ENCODE measurements at regions not wholly inside any gene's neighbourhood (a gene's known extent, or its start where the extent isn't known, plus 50 kb on each side); places are given as distances from the start of the nearest gene placed in this dataset.

DNA sequence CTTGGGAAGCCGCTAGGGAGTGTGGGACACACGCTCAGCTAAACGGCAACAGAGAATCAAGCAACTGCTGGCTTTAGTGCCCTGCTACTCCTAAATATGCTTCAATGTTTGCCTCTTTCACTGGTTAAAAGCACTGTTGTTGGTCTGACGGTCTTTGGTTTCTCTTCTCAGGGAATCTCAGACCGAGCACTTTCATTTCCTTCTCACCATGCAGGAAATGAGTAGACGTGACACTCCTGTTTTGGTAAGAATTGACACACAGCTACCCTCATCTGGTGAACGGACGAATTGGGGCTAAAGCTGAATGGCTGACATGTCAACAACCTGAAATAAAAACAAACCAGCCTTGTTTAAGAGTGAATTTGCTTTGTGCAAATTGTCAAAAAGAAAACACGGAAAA lies 57.5 kb upstream of the PIWIL1 start:
- no peak overlapping the region for H3T11ph ChIP-seq (ENCODE audit: low read length)
- no peak overlapping the region for H3K9ac ChIP-seq (ENCODE audit: extremely low read depth, insufficient read length, low read length)
- peaks cover 68% of the 10 kb centered on the region for H3K27me3 Mint-ChIP-seq (ENCODE audit: low read depth)
- no peaks in the 10 kb centered on the region for H3K9me3 ChIP-seq (ENCODE audit: control insufficient read depth, low read depth, low read length)
- H4K91ac ChIP-seq (ENCODE audit: insufficient read length, low read depth, low read length) = no peak overlapping the region
- H3K4ac ChIP-seq (ENCODE audit: low read depth, low read length) = no peak overlapping the region
- H2AK5ac ChIP-seq (ENCODE audit: insufficient read length, low read length) = no peak overlapping the region
- TF ChIP-seq, protein P1, sequence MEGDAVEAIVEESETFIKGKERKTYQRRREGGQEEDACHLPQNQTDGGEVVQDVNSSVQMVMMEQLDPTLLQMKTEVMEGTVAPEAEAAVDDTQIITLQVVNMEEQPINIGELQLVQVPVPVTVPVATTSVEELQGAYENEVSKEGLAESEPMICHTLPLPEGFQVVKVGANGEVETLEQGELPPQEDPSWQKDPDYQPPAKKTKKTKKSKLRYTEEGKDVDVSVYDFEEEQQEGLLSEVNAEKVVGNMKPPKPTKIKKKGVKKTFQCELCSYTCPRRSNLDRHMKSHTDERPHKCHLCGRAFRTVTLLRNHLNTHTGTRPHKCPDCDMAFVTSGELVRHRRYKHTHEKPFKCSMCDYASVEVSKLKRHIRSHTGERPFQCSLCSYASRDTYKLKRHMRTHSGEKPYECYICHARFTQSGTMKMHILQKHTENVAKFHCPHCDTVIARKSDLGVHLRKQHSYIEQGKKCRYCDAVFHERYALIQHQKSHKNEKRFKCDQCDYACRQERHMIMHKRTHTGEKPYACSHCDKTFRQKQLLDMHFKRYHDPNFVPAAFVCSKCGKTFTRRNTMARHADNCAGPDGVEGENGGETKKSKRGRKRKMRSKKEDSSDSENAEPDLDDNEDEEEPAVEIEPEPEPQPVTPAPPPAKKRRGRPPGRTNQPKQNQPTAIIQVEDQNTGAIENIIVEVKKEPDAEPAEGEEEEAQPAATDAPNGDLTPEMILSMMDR (conservative IDR thresholded peaks at IDR 0.05) = no peak
- no peak overlapping the region for H2BK15ac ChIP-seq (ENCODE audit: low read depth, low read length)
- H2BK120ac ChIP-seq (ENCODE audit: low read depth, low read length, poor library complexity, severe bottlenecking) = no peak overlapping the region
- no peak for DNase-seq
- no peaks in the 10 kb centered on the region for H3K23me2 ChIP-seq (ENCODE audit: insufficient read length, low read depth, low read length, poor library complexity, severe bottlenecking)
- no peak overlapping the region for H3K27ac Mint-ChIP-seq
- H3K14ac ChIP-seq (ENCODE audit: insufficient read depth, low read length) = no peak overlapping the region
- no peaks in the 10 kb centered on the region for H3K79me2 ChIP-seq (ENCODE audit: insufficient read depth, low read length)
- no peak overlapping the region for H3K4me2 ChIP-seq (ENCODE audit: insufficient read depth, insufficient read length, low read length)
- no peak overlapping the region for H4K5ac ChIP-seq (ENCODE audit: insufficient read length, low read depth, low read length)
- no peak overlapping the region for H2BK20ac ChIP-seq (ENCODE audit: low read depth, low read length, poor library complexity, severe bottlenecking)
- H2BK5ac ChIP-seq (ENCODE audit: insufficient read length, low read length) = no peak overlapping the region
- no peak overlapping the region for H3K23ac ChIP-seq (ENCODE audit: insufficient read length, low read depth, low read length)
- H3K9me3 Mint-ChIP-seq = peaks cover 22 to 26% of the 10 kb centered on the region in 2 experiments
- whole genome bisulfite sequencing (ENCODE audit: extremely low coverage, insufficient read length, low lambda C conversion rate) = no CpG with 5 or more reads among the region's 9 CpGs
- no peak overlapping the region for H3K56ac ChIP-seq (ENCODE audit: insufficient read length, low read depth, low read length)
- no peak overlapping the region for H2AFZ ChIP-seq (ENCODE audit: low read length)
- H4K20me1 ChIP-seq (ENCODE audit: control insufficient read depth, insufficient read depth, insufficient read length) = no peaks in the 10 kb centered on the region
- peaks cover 0 to 3% of the 10 kb centered on the region in 2 experiments; a peak in 1 of 4 replicates for H3K4me1 Mint-ChIP-seq
- no peaks in the 10 kb centered on the region for H3K4me1 ChIP-seq (ENCODE audit: insufficient read depth, low read length)
- H3K4me3 Mint-ChIP-seq = no peak overlapping the region
- H3K79me1 ChIP-seq (ENCODE audit: insufficient read depth, low read depth, low read length, poor library complexity, severe bottlenecking) = no peaks in the 10 kb centered on the region
- H3K27ac ChIP-seq (ENCODE audit: insufficient read length, low read depth, low read length) = no peak overlapping the region
- H3K27me3 ChIP-seq (ENCODE audit: insufficient read depth, low read length) = 0 out of 2 replicates have a peak, but pooled peaks cover 2% of the 10 kb centered on the region
- peaks cover 5 to 11% (median 9%) of the 10 kb centered on the region in 3 experiments; a peak in 6 of 7 replicates for H3K36me3 Mint-ChIP-seq (ENCODE audit: insufficient read depth in 1 of 3, low read depth in 3 of 3)
- no peak overlapping the region for H3K18ac ChIP-seq (ENCODE audit: insufficient read length, low read depth, low read length)
- H2BK12ac ChIP-seq (ENCODE audit: insufficient read length, low read depth, low read length) = no peak overlapping the region
- no peak overlapping the region for H4K8ac ChIP-seq (replicated peaks; ENCODE audit: insufficient read length, low read depth, low read length)

All from H9 (cell line).